Stimulated activated CD4-positive, alpha-beta T cell treated with anti-CD3 and anti-CD28 coated beads, Interleukin-12 subunit alpha, Interleukin-12 subunit beta, amount 100 ng/mL, for 4 hours (primary cell): ENCODE measurements at regions not wholly inside any gene's neighbourhood (a gene's known extent, or its start where the extent isn't known, plus 50 kb on each side); places are given as distances from the start of the nearest gene placed in this dataset.
"Not testable (repeated sequence)": the region's sequence is repeated elsewhere in the genome, so short reads cannot be mapped to it uniquely, and the experiment has no call there.

Source experiments
- DNase-seq: peaks from one replicate; pipeline ENCODE4 v3.0.0-alpha.2; 2020

DNA sequence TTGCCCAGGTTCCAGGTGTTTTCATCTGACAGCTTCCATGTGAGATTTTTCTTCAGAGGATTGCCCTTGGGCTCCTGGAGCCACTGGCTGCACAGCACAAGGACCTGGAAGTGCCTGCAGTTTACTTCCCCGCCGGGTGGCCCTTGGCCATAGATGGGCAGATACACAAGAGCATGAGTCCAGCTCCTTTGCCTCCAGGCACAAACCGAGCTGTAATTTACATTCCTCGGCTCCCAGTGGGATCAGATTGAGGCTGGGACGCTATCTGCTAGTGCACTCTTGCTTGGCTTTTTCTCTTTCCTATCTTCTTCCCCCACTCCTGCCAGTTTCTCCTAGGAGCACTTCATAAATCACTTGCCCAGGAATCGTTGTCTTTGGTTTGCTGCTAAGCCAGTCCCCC, 85.4 kb upstream of the RALY start:
- DNase-seq: no peak

DNA sequence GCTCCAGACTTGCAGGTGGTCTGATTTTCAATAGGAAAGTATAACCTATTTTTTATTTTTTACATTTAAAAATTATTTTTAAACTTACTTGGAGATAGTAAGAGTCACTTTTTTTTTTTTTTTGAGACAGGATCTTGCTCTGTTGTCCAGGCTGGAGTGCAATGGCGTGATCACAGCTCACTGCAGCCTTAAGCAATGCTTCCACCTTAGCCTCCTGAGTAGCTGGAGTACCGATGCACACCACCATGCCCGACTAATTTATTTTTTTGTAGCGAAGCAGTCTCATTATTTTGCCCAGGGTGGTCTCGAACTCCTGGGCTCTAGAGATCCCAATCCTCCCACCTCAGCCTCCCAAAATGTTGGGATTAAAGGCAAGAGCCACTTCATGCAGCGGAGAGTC, 84.8 kb upstream of the RALY start:
- no peak for DNase-seq

DNA sequence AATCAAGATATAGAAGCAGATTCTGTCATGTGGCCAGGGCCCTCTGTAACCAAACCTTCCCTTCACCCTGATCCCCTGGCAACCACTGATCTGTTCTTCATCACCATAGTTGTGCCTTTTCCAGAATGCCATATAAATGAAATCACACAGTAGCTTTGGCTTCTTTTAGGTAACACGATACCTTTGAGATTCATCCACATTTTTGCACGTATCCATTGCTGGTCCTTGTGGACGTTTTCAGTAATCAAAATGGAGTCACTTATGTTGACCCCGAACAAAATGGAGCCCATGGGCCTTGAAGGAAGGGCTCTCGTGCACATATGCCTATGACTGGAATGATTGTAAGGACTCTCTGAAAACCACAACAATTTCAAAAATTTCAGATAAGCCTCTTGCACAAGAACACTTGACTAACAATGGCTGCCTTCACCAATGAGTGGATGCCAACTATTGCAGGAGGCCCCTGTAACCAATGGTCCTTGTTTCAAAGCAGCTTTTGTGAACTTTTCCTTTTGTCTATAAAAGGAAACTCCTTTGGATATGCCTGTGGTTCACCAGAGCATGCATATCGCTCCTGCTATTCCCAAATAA, 84.3 kb upstream of the RALY start:
- no peak for DNase-seq

DNA sequence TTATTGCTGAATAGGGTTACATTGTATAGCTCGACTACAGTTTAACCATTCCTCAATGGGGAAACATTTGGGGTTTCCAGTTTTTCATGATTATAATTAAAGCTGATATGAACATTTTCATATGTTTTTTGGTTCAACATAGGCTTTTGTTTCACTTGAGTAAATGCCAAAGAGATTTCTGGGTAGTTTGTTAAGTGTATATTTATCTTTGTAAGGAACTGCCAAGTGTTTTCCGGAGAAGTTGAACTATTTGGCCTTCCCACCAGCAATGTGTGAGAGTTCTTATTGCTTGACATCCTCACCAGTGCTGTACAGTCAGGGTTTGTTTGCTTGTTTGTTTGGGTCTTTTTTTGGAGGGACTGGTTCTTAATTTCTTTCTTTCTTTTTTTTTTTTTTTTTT, 83.7 kb upstream of the RALY start:
- no peak for DNase-seq

DNA sequence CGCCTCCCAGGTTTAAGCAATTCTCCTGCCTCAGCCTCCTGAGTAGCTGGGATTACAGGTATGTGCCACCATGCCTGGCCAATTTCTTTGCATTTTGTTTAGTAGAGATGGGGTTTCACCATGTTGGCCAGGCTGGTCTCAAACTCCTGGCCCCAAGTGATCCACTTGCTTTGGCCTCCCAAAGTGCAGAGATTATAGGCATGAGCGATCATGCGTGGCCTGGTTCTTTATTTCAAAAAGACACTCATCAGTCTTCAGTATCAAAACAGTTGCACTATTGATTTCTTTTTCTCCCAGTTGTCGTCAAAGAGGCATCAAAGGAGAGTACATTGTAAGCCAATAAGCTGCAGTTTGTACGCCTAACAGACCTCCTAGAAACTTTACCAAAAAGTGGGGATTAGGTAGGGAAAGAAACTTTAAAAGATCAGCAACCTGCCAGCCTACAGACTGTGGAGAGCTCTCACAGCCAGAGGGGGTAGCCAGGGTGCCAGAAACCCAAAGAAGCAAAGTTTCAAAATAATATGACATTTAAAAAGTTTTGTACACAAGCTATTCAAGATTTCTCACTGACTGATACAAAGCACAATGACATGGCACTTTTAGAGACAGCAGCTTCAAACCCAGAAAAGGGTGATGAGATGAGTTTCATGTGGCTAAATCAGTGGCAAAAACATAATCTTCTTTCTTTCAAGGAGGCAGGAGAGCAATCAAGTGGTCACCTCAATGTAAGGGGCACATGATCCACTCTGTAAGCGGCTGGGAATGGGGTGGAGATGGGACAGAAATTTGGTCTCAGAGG, 83.0 kb upstream of the RALY start:
- no peak for DNase-seq

DNA sequence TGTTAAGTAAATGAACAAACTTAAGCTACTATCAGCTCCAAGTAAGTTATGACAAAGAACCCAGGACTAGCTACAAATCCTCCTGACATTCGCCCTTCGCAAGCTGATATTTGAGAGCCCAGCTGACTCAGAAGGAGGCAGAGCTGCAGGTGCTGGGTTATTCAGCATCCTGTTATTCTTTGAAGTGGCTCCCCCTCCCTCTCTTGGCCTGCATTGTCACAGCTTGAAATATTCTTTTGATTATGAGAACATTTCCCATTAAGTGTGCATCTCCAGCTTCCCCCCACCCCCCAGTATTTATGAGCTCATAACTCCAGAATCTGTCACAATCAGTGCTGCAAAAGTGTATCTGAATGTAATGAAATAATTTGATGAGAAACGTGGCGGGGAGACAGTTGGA, 78.8 kb upstream of the RALY start:
- peak; percentile 6 for DNase-seq

DNA sequence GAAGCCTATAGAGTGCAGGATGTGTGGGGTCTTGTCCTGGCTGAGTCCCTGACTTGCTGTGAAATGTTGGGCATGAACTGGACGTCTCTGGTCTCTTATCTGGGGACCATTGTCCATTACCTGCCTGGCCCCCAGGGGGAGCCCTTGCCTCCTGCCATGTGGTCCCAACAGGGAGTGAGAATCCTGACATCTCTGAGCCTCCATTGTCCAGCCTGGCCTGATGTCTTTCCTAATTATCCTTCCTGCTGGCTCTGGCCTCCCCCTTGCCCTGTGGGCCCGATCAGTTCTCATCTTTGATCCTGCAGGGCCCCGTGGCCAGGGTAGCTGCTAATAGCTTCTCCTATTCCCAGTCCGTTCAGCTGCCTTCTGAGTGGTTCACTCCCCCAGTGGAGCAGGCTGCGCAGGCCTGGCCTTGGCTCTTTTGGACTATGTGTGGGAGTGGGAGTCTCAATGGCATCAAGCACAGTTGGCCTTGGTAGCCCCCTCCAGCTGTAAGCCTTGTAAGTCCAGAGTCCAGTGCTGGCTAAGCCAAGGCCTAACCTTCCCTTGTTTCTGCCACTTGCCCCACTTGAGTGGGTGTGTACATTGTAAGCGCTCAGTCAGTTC, 77.9 kb upstream of the RALY start:
- peak; percentile 52 for DNase-seq

DNA sequence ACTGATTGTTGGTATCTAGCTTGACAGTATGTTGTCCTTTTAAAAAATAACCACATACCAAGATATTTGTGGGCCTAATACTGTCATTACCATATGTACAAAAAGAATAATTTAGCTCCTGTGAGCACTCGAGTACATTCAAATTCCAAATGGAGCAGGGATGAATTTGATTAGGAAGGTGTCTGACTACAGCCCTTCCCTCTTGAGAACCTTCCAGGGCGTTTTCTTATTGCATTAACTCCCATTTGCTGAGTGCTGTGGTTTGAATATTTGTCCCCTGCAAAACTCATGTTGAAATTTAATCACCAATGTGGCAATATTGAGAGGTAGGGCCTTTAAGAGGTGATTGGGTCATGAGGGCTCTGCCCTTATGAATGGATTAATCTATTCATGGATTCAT, 76.9 kb upstream of the RALY start:
- DNase-seq: no peak

DNA sequence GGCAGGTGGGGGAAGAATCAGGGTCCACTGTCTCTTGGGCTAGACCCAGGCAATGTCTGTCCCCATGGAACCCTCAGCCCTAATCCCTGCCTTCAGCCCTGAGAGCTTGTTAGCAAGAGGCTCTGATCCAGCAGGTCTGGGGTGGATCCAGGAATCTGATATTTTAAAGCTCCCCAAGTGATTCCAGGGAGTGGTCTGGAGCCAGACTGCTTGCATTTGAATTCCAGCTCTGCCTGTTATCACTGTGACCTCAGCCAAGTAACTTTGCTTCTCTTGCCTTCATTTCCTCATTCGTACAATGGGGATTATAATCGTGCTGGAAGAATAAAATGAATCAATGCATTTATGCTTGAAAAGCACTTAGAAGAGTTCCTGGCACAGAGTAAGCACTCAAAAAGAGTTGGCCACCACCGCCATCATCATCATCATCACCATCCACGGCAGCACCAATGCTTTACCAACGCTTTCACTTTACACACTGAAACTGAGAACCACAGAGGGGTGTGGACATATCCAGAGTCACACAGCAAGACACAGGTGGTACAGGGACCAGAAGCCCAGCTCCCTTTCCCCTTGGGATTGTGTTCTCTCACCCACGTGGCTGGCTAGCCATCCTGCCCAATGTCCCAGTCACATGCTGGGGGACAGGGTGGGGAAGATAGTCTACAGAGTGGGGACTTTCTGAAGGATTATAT, 75.7 kb upstream of the RALY start:
- DNase-seq: no peak

DNA sequence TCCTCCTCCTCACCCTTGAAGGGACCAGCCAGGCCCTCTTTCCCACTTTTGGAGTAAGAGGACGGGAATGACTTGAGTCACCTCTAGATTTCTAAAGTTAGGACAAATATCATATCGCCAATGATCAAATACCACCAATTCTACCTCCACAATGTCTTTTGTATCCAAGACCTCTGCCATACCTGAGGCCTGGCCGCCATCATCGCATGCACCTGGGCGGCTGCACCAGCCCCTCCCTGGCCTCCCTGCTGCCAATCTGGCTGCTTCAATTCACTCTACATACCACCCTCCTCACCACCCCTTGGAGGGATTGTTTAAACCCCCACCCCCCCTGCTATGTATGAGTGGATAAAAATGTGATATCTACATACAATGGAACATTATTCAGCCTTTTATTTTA, 75.0 kb upstream of the RALY start:
- no peak for DNase-seq

DNA sequence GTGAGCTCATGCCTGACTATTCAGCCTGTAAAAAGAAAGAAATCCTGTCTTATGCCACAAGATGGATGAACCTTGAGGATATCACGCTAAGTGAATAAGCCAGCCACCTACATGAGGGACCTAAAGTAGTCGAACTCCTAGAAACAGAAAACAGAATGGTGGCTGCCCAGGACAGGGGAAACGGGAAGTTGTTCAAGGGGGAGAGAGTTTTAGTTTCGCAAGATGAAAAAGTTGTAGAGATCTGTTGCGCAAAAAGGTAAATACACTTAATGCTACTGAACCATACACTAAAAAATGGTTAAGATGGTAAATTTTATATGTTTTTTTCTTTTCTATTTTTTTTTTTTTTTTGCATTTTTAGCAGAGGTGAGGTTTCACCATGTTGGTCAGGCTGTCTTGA, 74.1 kb upstream of the RALY start:
- no peak for DNase-seq

DNA sequence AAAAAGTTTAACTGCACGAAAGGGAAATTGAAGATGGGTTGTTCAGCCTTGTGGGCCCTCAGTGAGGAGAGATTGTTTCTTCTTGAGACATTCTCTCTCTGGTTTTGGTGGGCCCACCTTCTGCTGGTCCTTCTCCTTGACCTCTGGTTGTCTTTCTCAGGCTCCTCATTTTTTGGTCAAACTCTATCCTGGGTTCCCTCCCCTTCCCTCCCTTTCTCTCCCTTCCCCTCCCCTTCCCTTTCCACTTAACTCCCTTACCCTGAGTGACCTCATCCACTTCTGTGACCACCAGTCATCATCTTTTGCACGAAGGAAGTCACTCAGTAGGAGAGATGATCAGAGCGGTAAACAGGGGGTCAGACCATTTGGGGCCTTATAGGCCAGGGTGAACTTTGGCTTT, 71.5 kb upstream of the RALY start:
- DNase-seq: no peak

DNA sequence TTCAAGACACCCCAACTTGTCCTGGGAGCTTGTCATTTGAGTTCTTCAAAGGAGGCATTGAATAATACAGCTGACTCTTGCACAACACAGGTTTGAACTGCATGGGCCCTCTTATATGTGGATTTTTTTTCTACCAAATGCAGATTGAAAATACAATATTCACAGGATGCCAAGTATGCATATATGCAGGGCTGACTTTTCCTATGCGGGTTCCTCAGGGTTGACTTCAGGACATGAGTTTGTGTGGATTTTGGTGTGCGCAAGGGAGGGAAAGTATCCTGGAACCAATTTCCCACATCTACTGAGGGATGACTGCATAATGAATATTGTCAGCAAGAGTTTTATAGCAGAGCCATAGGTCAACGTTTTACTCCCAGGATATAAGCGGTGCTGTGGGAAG, 70.0 kb upstream of the RALY start:
- no peak for DNase-seq

DNA sequence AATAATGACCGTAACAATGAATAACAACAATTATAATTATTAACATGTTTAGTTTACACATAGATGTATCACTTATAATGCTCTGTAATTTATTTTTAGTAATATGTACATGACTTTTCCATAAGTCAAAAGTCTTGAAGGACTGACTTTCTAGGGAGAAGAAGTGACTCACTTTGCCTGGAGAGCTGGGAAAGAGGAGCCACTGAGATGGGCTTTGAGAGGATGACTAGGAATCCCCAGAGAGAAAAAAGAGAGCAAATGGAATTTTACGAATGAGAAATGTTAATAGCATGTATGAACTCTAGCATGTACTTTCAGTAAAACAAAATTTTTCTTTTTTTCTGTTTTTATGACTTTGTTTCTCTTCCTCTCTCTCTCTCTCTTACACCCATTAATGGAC, 67.8 kb upstream of the RALY start:
- no peak for DNase-seq

DNA sequence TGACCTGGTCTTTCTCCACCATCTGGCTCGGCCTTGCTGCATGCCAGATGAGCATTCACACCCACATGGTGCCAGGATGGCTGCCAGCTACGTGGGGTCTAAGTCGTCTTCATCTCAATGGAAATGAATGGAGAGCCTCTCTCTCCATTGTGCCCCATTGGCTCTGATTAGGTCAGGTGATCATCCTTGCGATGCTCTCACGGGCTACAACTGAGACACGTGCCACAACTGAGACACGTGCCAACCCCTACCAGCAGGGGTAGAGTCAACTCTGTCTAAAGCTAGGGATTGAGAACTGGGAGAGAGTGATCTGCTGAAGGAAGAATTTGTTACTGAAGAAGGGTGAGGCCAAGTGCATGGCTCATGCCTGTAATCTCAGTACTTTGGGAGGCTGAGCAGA, 67.3 kb upstream of the RALY start:
- DNase-seq: no peak

DNA sequence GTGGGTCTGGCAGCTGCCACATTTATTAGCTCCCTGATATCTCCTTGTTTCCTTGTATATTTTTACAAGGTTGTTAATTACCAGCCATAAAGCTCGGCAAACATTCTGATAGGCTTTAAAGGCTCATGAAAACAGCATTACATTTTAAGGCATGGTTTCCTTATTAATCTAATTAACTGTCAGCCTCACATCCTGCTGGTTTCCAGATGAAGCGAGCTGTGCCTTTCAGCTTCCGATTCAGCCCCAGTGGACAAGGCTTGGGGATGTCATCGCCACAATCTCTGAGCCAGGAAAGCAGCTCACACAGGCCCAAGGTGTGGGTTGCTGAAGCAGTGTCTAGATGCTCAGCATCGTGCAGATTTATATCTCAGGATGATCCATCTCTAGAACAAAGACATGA, 66.0 kb upstream of the RALY start:
- no peak for DNase-seq

DNA sequence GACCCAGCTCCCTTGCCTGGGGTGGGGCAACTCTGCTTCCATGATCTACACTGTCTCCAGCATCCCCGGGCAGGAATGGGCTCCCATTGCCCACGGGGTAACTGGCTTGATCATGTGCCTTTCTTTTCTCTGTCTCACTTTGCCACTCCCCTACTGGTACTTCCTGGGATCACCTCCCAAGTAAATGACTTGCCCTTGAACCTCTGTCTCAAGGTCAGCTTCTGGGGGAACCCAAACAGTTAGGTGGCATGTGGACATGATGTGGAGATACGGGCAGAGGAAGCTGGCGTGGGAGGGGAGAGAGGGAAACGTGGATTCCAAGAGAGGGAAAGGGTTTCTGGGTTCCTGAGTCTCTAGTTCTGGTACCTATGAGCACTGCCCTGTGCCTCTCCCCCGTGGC, 63.8 kb upstream of the RALY start:
- no peak for DNase-seq

DNA sequence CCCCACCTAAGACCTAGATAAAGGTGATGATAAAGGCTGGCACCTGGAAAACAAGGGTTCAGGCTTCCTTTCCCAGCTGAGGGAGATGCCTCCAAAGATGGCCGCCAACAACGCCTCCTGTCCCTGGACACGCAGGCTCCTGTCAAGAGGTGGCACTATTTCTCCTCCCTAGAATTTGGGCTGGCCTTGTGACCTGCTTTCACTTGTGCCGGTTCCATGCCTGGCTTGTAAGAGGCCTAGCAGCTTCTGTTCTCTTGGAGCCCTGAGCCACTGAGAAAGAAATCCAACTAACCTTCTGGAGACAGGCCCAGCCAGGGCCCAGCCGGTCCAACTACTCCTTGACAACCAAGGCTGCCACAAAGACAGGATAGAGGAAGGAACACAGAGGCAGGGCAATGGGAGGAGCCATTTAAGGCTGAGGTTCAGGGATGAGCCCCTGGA, 60.2 kb upstream of the RALY start:
- DNase-seq: peak; percentile 36

DNA sequence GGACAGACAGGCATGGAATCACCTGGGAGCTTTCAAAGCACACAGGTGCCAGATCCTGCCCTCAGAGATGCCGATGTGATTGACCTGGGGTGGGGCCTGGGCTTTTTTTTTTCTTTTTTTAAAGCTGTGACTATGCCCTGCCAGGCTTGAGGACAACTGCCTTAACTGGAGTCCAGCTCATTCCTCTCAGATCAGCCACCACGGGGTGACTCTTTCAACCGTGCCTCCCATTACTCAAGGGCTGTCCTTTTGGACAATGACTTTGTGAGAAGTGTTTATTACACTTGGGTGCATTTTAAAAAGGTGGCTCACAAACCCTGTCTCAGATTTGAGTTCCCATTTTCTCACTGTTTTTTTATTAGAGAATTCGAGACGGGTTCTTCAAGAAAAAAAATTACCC, 57.1 kb upstream of the RALY start:
- DNase-seq: no peak

DNA sequence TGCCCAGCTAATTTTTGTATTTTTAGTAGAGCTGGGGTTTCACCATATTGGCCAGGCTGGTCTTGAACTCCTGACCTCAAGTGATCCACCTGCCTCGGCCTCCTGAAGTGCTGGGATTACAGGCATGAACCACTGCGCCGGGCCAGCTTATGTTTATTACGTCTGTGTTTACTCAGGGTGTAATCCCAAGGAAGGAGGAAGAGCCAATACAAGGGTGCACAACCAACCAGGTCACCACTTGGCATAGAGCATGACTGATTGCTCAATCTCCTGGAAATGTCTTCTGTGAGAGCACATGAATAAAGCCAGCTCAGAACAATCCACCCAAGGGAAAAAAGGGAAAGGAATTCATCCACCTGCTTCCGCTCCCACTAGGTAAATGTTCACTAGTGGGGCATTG, 54.7 kb upstream of the RALY start:
- not testable (repeated sequence) for DNase-seq

DNA sequence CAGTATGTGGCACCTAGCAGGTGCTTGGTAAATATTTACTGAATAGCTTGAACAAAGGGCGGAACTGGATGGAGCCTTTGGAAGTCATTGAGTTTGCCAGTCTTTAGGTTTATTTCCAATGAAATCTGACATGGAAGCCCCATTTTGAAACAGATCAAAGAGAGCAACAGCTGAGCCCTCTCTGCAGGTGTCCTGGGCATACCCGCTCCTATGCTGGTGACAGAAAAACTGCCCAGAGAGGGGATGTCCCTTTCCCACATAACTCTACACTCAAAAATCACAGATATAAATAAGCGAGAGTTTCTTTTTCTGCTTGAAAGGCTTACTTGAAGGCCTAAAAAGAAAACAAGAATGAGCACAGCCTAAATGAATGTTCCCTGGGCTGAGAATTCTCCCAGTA, 53.0 kb upstream of the RALY start:
- no peak for DNase-seq
